CD8-positive, alpha-beta memory T cell (primary cell): ENCODE measurements at regions not wholly inside any gene's neighbourhood (a gene's known extent, or its start where the extent isn't known, plus 50 kb on each side); places are given as distances from the start of the nearest gene placed in this dataset.
A peak's percentile ranks its signal among the peaks of the same experiment; 100 is the strongest.
"Not testable (repeated sequence)": the region's sequence is repeated elsewhere in the genome, so short reads cannot be mapped to it uniquely, and the experiment has no call there.

Experiments
- CTCF ChIA-PET: fragments of 350-600 bp; sonication (Branson Sonifier 250); formaldehyde crosslinking; loops from one replicate; lab custom pipeline; 2021; ENCODE audit warnings: antibody characterized with exemption; lab: Charles Lee
- POLR2A ChIA-PET: fragments of 350-600 bp; sonication (Branson Sonifier 250); formaldehyde crosslinking; loops from one replicate; lab custom pipeline; 2021; ENCODE audit warnings: antibody characterized with exemption; lab: Charles Lee
- DNase-seq, 5 donors: peaks; one replicate each; pipeline versions ENCODE4 v3.0.0 to v3.0.0-alpha.2; 2020 to 2022; ENCODE audit warnings: mixed read lengths in 1 of 5
- H3K27ac ChIP-seq: one replicate; pipeline ENCODE4 v1.7.0; 2013; ENCODE audit warnings: low read depth, mild to moderate bottlenecking, low read length, moderate library complexity
- H3K27me3 ChIP-seq: 2 replicates; pipeline ENCODE4 v1.7.0; 2013; ENCODE audit warnings: low read length, mild to moderate bottlenecking; ENCODE audit not compliant: insufficient read depth, poor library complexity, severe bottlenecking
- H3K36me3 ChIP-seq: 2 replicates; pipeline ENCODE4 v1.7.0; 2013; ENCODE audit warnings: mild to moderate bottlenecking, low read length, moderate library complexity; ENCODE audit not compliant: insufficient read depth
- H3K4me1 ChIP-seq: 2 replicates; pipeline ENCODE4 v1.7.0; 2013; ENCODE audit warnings: mild to moderate bottlenecking, low read length, moderate library complexity; ENCODE audit not compliant: insufficient read depth
- H3K4me3 ChIP-seq: 2 replicates; pipeline ENCODE4 v1.7.0; 2013; ENCODE audit warnings: mild to moderate bottlenecking, low read length
- H3K9me3 ChIP-seq: 2 replicates; pipeline ENCODE4 v1.7.0; 2013; ENCODE audit warnings: mild to moderate bottlenecking, low read length
- H3K27ac Mint-ChIP-seq, 8 donors: one replicate each; pipeline ENCODE4 v1.8.0; 2020 to 2021; ENCODE audit warnings: mixed read lengths in 8 of 8, mild to moderate bottlenecking in 6 of 8, inconsistent platforms in 3 of 8, moderate library complexity in 3 of 8
- H3K27me3 Mint-ChIP-seq, 2 donors: one replicate each; pipeline ENCODE4 v1.8.0; 2020 to 2021; ENCODE audit warnings: mixed read lengths in 2 of 2, mild to moderate bottlenecking in 1 of 2, moderate library complexity in 1 of 2
- H3K36me3 Mint-ChIP-seq, 3 donors: one replicate each; pipeline ENCODE4 v1.8.0; 2020 to 2021; ENCODE audit warnings: mixed read lengths in 3 of 3, inconsistent platforms in 1 of 3, mild to moderate bottlenecking in 1 of 3
- H3K4me1 Mint-ChIP-seq, 3 donors: one replicate each; pipeline ENCODE4 v1.8.0; 2020 to 2021; ENCODE audit warnings: mixed read lengths in 3 of 3, inconsistent platforms in 1 of 3, mild to moderate bottlenecking in 1 of 3
- H3K4me3 Mint-ChIP-seq, 7 donors: one replicate each; pipeline ENCODE4 v1.8.0; 2020 to 2021; ENCODE audit warnings: mixed read lengths in 7 of 7, mild to moderate bottlenecking in 6 of 7, moderate library complexity in 4 of 7, inconsistent platforms in 2 of 7
- H3K9me3 Mint-ChIP-seq, 5 donors: one replicate each; pipeline ENCODE4 v1.8.0; 2020 to 2022; ENCODE audit warnings: mixed read lengths in 5 of 5, mild to moderate bottlenecking in 3 of 5, moderate library complexity in 2 of 5, inconsistent platforms in 1 of 5

GRCh38 chr18:59799383-59800015 lies 100.3 kb upstream of the PMAIP1 start:
- Mint-ChIP-seq H3K27me3 (peaks cover 0 to 2% of the 10 kb centered on the region in 2 donors), H3K36me3 (peaks cover 0 to 3% (median 0%) of the 10 kb centered on the region in 3 donors), H3K9me3 (no peaks in the 10 kb centered on the region), H3K4me3 (no peak overlapping the region), H3K4me1 (peaks cover 12 to 25% (median 19%) of the 10 kb centered on the region in 3 donors), H3K27ac (peak overlapping the region in 2 of 8 donors; percentile 16 to 77)
- Histone ChIP-seq H3K9me3 (no peaks in the 10 kb centered on the region), H3K36me3 (no peaks in the 10 kb centered on the region), H3K27me3 (no peaks in the 10 kb centered on the region), H3K27ac (no peak overlapping the region), H3K4me3 (no peak overlapping the region), H3K4me1 (no peaks in the 10 kb centered on the region)
- ChIA-PET CTCF (no interaction called here), POLR2A (no interaction called here)
- DNase-seq = no peak

DNA sequence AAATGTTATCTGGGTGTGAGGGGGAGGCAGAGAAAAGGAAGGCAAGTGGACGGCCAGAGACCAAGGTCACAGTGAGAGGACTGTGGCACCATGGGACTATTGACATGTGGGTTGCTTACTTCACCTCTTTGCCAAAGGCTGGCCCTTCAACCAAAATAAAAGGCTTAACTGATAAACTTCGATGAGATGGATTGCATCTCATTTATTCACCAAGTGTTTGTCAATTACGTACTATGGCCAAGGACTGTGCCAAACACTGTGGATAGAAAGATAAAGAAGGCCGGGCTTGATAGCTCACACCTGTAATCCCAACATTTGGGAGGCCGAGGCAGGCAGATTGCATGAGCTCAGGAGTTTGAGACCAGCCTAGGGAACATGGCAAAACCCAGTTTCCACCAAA lies 98.7 kb upstream of the CCBE1 start:
- Mint-ChIP-seq H3K4me3 (no peak overlapping the region), H3K27ac (peak overlapping the region in 1 of 8 donors; percentile 65), H3K36me3 (no peaks in the 10 kb centered on the region), H3K27me3 (peaks cover 0 to 5% of the 10 kb centered on the region in 2 donors), H3K4me1 (peaks cover 4 to 11% (median 8%) of the 10 kb centered on the region in 3 donors), H3K9me3 (peaks cover 0 to 2% (median 0%) of the 10 kb centered on the region in 5 donors)
- Histone ChIP-seq H3K36me3 (no peaks in the 10 kb centered on the region), H3K27me3 (no peaks in the 10 kb centered on the region), H3K4me1 (no peaks in the 10 kb centered on the region), H3K4me3 (no peak overlapping the region), H3K27ac (no peak overlapping the region), H3K9me3 (no peaks in the 10 kb centered on the region)
- ChIA-PET POLR2A (no interaction called here), CTCF (no interaction called here)
- DNase-seq = no peak

GRCh38 chr18:59792353-59792752 lies 95.1 kb upstream of the CCBE1 start:
- Histone ChIP-seq H3K9me3 (no peaks in the 10 kb centered on the region), H3K27ac (no peak overlapping the region), H3K4me3 (no peak overlapping the region), H3K36me3 (no peaks in the 10 kb centered on the region), H3K4me1 (no peaks in the 10 kb centered on the region), H3K27me3 (no peaks in the 10 kb centered on the region)
- Mint-ChIP-seq H3K4me3 (peak overlapping the region in 2 of 7 donors; percentile 47 to 64), H3K27ac (peak overlapping the region in 2 of 8 donors; percentile 40 to 48), H3K9me3 (peaks cover 0 to 2% (median 0%) of the 10 kb centered on the region in 5 donors), H3K27me3 (peaks cover 0 to 9% of the 10 kb centered on the region in 2 donors), H3K4me1 (peaks cover 4 to 11% (median 8%) of the 10 kb centered on the region in 3 donors), H3K36me3 (no peaks in the 10 kb centered on the region)
- no peak for DNase-seq
- POLR2A ChIA-PET = no interaction called here
- CTCF ChIA-PET = no interaction called here

DNA sequence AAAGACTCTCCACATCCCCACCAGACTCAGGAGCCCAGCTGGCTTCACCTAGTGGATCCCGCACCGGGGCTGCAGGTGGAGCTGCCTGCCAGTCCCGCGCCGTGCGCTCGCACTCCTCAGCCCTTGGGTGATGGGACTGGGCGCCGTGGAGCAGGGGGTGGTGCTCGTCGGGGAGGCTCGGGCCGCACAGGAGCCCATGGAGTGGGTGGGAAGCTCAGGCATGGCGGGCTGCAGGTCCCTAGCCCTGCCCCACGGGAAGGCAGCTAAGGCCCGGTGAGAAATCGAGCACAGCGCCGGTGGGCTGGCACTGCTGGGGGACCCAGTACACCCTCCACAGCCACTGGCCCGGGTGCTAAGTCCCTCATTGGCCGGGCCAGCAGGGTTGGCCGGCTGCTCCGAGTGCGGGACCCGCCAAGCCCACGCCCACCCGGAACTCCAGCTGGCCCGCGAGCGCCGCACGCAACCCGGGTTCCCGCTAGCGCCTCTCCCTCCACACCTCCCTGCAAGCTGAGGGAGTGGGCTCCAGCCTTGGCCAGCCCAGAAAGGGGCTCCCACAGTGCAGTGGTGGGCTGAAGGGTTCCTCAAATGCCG lies 93.2 kb upstream of the CCBE1 start:
- H3K4me3 ChIP-seq, POLR2A ChIA-PET, CTCF ChIA-PET, H3K27me3 ChIP-seq, DNase-seq, H3K36me3 Mint-ChIP-seq, H3K9me3 Mint-ChIP-seq, H3K27ac ChIP-seq, H3K27ac Mint-ChIP-seq, H3K9me3 ChIP-seq, H3K27me3 Mint-ChIP-seq, H3K4me1 ChIP-seq, H3K36me3 ChIP-seq, H3K4me3 Mint-ChIP-seq: not testable (repeated sequence)
- peaks cover 4 to 11% (median 8%) of the 10 kb centered on the region in 3 donors for H3K4me1 Mint-ChIP-seq

DNA sequence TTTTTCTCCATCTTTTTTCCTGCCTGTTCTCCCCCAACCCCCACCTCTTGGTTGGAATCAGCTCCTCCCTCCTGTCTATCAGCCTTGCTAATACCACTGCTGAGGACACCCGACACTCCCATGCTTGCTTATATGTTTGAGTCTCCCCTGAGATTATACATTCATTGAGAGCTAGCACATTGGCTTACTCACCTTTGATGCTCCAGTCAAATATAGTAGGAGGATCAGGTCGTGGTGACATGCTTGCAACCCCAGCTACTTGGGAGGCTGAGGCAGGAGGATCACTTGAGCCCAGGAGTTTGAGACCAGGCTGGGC lies 91.5 kb upstream of the CCBE1 start:
- DNase-seq = no peak
- no peak overlapping the region for H3K4me3 ChIP-seq
- ChIA-PET POLR2A (no interaction called here), CTCF (no interaction called here)
- H3K27ac ChIP-seq = no peak overlapping the region
- H3K4me3 Mint-ChIP-seq = no peak overlapping the region
- peaks cover 3 to 8% (median 5%) of the 10 kb centered on the region in 3 donors for H3K4me1 Mint-ChIP-seq
- H3K36me3 Mint-ChIP-seq = no peaks in the 10 kb centered on the region
- no peaks in the 10 kb centered on the region for H3K36me3 ChIP-seq
- H3K27me3 ChIP-seq = no peaks in the 10 kb centered on the region
- no peaks in the 10 kb centered on the region for H3K9me3 ChIP-seq
- no peak overlapping the region for H3K27ac Mint-ChIP-seq
- H3K4me1 ChIP-seq = no peaks in the 10 kb centered on the region
- peaks cover 0 to 8% of the 10 kb centered on the region in 2 donors for H3K27me3 Mint-ChIP-seq
- peaks cover 0 to 2% (median 0%) of the 10 kb centered on the region in 5 donors for H3K9me3 Mint-ChIP-seq

DNA sequence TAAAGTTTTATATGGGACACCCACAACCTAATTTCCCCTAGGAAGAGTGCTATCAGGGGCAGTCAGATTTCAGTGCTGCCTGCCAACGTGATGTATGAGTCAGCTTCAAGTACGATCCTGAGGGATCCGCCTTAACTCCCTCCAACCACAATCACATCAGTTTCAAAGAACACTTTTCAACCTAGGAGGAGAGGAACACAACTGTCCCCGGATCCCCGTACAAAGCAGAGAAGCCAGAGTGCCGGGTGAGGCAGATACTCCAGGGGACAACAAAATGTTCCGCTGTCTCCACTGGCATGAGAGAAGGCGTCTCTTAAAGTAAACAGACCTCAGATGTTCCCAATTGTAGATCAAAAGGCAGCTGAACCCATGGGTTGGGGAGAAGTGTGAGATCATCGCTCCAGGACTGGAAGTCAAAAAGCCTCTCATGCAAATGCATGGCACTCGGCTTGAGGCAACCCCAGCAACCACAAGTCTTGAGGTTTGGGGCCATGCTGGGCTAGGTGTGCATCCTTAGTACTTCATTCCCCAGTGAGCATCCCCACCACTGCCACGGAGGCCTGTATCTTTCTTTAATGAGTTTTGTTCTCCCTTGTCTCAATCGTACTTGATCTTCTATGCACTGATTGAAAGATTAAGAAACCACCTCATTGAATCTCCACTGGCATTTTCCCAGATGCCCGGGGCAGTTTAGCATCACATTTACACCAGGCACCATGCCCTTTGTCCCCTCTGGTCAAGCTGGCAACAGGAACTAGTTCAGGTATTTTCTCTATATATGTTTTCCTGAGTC lies 91.0 kb upstream of the CCBE1 start:
- no peak overlapping the region for H3K27ac Mint-ChIP-seq
- peaks cover 3 to 8% (median 5%) of the 10 kb centered on the region in 3 donors for H3K4me1 Mint-ChIP-seq
- CTCF ChIA-PET = no interaction called here

GRCh38 chr18:59784694-59785093 lies 87.5 kb upstream of the CCBE1 start:
- CTCF ChIA-PET = no interaction called here
- H3K36me3 ChIP-seq = no peaks in the 10 kb centered on the region
- Mint-ChIP-seq H3K27me3 (peaks cover 0 to 6% of the 10 kb centered on the region in 2 donors), H3K9me3 (no peaks in the 10 kb centered on the region), H3K36me3 (no peaks in the 10 kb centered on the region), H3K4me3 (no peak overlapping the region), H3K4me1 (no peaks in the 10 kb centered on the region), H3K27ac (no peak overlapping the region)
- H3K27ac ChIP-seq = no peak overlapping the region
- H3K4me3 ChIP-seq = no peak overlapping the region
- no peaks in the 10 kb centered on the region for H3K9me3 ChIP-seq
- DNase-seq = no peak
- no peaks in the 10 kb centered on the region for H3K27me3 ChIP-seq
- H3K4me1 ChIP-seq = no peaks in the 10 kb centered on the region
- POLR2A ChIA-PET = no interaction called here

More for the DNA sequence above, 91.0 kb upstream of the CCBE1 start:
- H3K9me3 ChIP-seq = no peaks in the 10 kb centered on the region
- no peak for DNase-seq
- H3K27me3 Mint-ChIP-seq = peaks cover 0 to 6% of the 10 kb centered on the region in 2 donors
- no peak overlapping the region for H3K4me3 Mint-ChIP-seq
- no peak overlapping the region for H3K4me3 ChIP-seq
- H3K36me3 ChIP-seq = no peaks in the 10 kb centered on the region
- H3K27me3 ChIP-seq = no peaks in the 10 kb centered on the region
- H3K36me3 Mint-ChIP-seq = no peaks in the 10 kb centered on the region
- H3K4me1 ChIP-seq = no peaks in the 10 kb centered on the region
- no peak overlapping the region for H3K27ac ChIP-seq
- POLR2A ChIA-PET = no interaction called here
- H3K9me3 Mint-ChIP-seq = peaks cover 0 to 2% (median 0%) of the 10 kb centered on the region in 5 donors

DNA sequence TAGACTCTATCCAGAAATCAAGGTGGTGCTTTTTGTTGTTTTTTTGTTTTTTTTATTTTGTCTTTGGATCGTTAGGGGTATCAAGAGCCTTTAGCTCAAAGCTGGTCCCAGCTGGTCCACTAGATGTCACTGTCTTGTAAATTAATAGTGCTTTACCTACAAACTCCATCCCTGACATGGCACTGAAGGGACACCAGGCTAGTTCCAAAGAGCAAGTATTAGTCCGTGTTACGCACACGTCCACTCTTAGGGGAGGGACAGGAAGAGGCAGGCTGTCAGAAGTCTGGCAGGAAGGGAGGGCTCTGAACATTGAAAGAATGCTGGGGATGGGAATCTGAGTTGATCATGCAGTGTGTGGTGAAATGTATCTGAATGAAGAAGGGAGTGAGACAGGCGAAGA lies 85.9 kb upstream of the CCBE1 start:
- Mint-ChIP-seq H3K36me3 (no peaks in the 10 kb centered on the region), H3K4me1 (no peaks in the 10 kb centered on the region), H3K27me3 (peaks cover 0 to 6% of the 10 kb centered on the region in 2 donors), H3K4me3 (no peak overlapping the region), H3K9me3 (no peaks in the 10 kb centered on the region), H3K27ac (no peak overlapping the region)
- Histone ChIP-seq H3K27me3 (no peaks in the 10 kb centered on the region), H3K4me1 (no peaks in the 10 kb centered on the region), H3K4me3 (no peak overlapping the region), H3K9me3 (no peaks in the 10 kb centered on the region), H3K36me3 (no peaks in the 10 kb centered on the region), H3K27ac (no peak overlapping the region)
- ChIA-PET POLR2A (no interaction called here), CTCF (interaction anchor here (1.5 kb wide), 1 partner anchor 56 kb away, joined by 3 read pairs; no protein-coding TSS in a partner anchor)
- no peak for DNase-seq
